ENCODE measurements at regions not wholly inside any gene's neighbourhood (a gene's known extent, or its start where the extent isn't known, plus 50 kb on each side); places are given as distances from the start of the nearest gene placed in this dataset.

DNA sequence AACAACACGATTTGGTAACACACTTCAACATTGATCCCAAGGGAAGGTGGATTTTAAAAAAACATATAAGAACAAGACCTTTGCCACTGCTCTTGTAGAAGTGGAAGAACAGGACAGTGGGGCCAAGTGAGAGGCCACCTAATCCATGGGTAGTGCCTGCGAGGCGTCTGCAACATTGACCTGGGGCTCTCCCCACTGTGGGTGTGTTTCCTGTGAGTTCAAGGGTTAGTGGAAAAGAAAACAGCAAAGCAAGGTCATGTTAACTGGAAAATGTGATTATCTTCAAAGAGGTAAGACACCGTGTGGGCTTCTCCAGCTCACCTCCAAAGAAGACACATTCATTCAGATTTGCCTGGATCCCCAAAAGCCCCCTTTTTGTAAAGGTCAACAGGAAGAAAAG lies 327.0 kb downstream of the UQCRFS1 start:
- TF ChIP-seq, protein P1, sequence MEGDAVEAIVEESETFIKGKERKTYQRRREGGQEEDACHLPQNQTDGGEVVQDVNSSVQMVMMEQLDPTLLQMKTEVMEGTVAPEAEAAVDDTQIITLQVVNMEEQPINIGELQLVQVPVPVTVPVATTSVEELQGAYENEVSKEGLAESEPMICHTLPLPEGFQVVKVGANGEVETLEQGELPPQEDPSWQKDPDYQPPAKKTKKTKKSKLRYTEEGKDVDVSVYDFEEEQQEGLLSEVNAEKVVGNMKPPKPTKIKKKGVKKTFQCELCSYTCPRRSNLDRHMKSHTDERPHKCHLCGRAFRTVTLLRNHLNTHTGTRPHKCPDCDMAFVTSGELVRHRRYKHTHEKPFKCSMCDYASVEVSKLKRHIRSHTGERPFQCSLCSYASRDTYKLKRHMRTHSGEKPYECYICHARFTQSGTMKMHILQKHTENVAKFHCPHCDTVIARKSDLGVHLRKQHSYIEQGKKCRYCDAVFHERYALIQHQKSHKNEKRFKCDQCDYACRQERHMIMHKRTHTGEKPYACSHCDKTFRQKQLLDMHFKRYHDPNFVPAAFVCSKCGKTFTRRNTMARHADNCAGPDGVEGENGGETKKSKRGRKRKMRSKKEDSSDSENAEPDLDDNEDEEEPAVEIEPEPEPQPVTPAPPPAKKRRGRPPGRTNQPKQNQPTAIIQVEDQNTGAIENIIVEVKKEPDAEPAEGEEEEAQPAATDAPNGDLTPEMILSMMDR (conservative IDR thresholded peaks at IDR 0.05; ENCODE audit: low read depth, low read length), result no peak
- TF ChIP-seq EZH2 (IDR thresholded peaks at IDR 0.05; ENCODE audit: borderline replicate concordance, low read depth, low read length, poor library complexity, severe bottlenecking), result no peak
